ENCODE measurements at regions not wholly inside any gene's neighbourhood (a gene's known extent, or its start where the extent isn't known, plus 50 kb on each side); places are given as distances from the start of the nearest gene placed in this dataset.
"Not testable (repeated sequence)": the region's sequence is repeated elsewhere in the genome, so short reads cannot be mapped to it uniquely, and the experiment has no call there.

GRCh38 chr6:168369786-168370185 is 50.2 kb upstream of the DACT2 start:
- no peaks in the 10 kb centered on the region for H3K4me1 Mint-ChIP-seq
- DNase-seq: no peak
- H3K9me3 Mint-ChIP-seq: peaks cover 2% of the 10 kb centered on the region
- H3K36me3 Mint-ChIP-seq: no peaks in the 10 kb centered on the region
- peaks cover 12% of the 10 kb centered on the region for H3K27me3 Mint-ChIP-seq
- no peak overlapping the region for H3K27ac Mint-ChIP-seq
- no peak overlapping the region for H3K4me3 Mint-ChIP-seq

GRCh38 chr6:168370310-168370991 is 50.9 kb upstream of the DACT2 start:
- Mint-ChIP-seq H3K9me3 (peaks cover 2% of the 10 kb centered on the region), H3K4me3 (no peak overlapping the region), H3K27me3 (peaks cover 12% of the 10 kb centered on the region), H3K4me1 (no peaks in the 10 kb centered on the region), H3K36me3 (no peaks in the 10 kb centered on the region), H3K27ac (no peak overlapping the region)
- peak; percentile 67 for DNase-seq

GRCh38 chr6:168371185-168371584 is 51.6 kb upstream of the DACT2 start:
- no peaks in the 10 kb centered on the region for H3K36me3 Mint-ChIP-seq
- DNase-seq: no peak
- no peak overlapping the region for H3K27ac Mint-ChIP-seq
- H3K9me3 Mint-ChIP-seq: peaks cover 2% of the 10 kb centered on the region
- H3K4me1 Mint-ChIP-seq: no peaks in the 10 kb centered on the region
- H3K27me3 Mint-ChIP-seq: peaks cover 11% of the 10 kb centered on the region
- no peak overlapping the region for H3K4me3 Mint-ChIP-seq

- Mint-ChIP-seq H3K36me3 (no peaks in the 10 kb centered on the region), H3K9me3 (peaks cover 1% of the 10 kb centered on the region), H3K27ac (no peak overlapping the region), H3K27me3 (peaks cover 7% of the 10 kb centered on the region), H3K4me1 (no peaks in the 10 kb centered on the region), H3K4me3 (no peak overlapping the region)
- no peak for DNase-seq
Observed at GRCh38 chr6:168371618-168371980, 52.0 kb upstream of the DACT2 start.

- no peak for DNase-seq
- no peaks in the 10 kb centered on the region for H3K9me3 Mint-ChIP-seq
- no peaks in the 10 kb centered on the region for H3K4me1 Mint-ChIP-seq
- H3K4me3 Mint-ChIP-seq: no peak overlapping the region
- no peak overlapping the region for H3K27ac Mint-ChIP-seq
- no peaks in the 10 kb centered on the region for H3K36me3 Mint-ChIP-seq
- peaks cover 5% of the 10 kb centered on the region for H3K27me3 Mint-ChIP-seq
Observed at GRCh38 chr6:168371981-168372711, 52.6 kb upstream of the DACT2 start.

- H3K4me1 Mint-ChIP-seq: no peaks in the 10 kb centered on the region
- no peaks in the 10 kb centered on the region for H3K9me3 Mint-ChIP-seq
- no peaks in the 10 kb centered on the region for H3K36me3 Mint-ChIP-seq
- no peak overlapping the region for H3K4me3 Mint-ChIP-seq
- no peak for DNase-seq
- H3K27ac Mint-ChIP-seq: no peak overlapping the region
- no peaks in the 10 kb centered on the region for H3K27me3 Mint-ChIP-seq
Observed at GRCh38 chr6:168372889-168373288, 53.3 kb upstream of the DACT2 start.

GRCh38 chr6:168373389-168373788 is 53.8 kb upstream of the DACT2 start:
- no peak for DNase-seq
- no peak overlapping the region for H3K4me3 Mint-ChIP-seq
- no peaks in the 10 kb centered on the region for H3K36me3 Mint-ChIP-seq
- H3K9me3 Mint-ChIP-seq: no peaks in the 10 kb centered on the region
- no peaks in the 10 kb centered on the region for H3K27me3 Mint-ChIP-seq
- H3K4me1 Mint-ChIP-seq: no peaks in the 10 kb centered on the region
- H3K27ac Mint-ChIP-seq: no peak overlapping the region

GRCh38 chr6:168374051-168374502 is 54.5 kb upstream of the DACT2 start:
- no peak for DNase-seq
- Mint-ChIP-seq H3K4me1 (no peaks in the 10 kb centered on the region), H3K27me3 (no peaks in the 10 kb centered on the region), H3K27ac (no peak overlapping the region), H3K9me3 (no peaks in the 10 kb centered on the region), H3K4me3 (no peak overlapping the region), H3K36me3 (no peaks in the 10 kb centered on the region)

GRCh38 chr6:168374541-168375071 is 55.0 kb upstream of the DACT2 start:
- no peak for DNase-seq
- H3K4me1 Mint-ChIP-seq: no peaks in the 10 kb centered on the region
- H3K9me3 Mint-ChIP-seq: no peaks in the 10 kb centered on the region
- no peak overlapping the region for H3K4me3 Mint-ChIP-seq
- no peaks in the 10 kb centered on the region for H3K36me3 Mint-ChIP-seq
- H3K27ac Mint-ChIP-seq: no peak overlapping the region
- no peaks in the 10 kb centered on the region for H3K27me3 Mint-ChIP-seq

- Mint-ChIP-seq H3K27ac (no peak overlapping the region), H3K4me3 (no peak overlapping the region), H3K4me1 (no peaks in the 10 kb centered on the region), H3K27me3 (no peaks in the 10 kb centered on the region), H3K36me3 (no peaks in the 10 kb centered on the region), H3K9me3 (no peaks in the 10 kb centered on the region)
- no peak for DNase-seq
Observed at GRCh38 chr6:168376120-168376519, 56.5 kb upstream of the DACT2 start.

GRCh38 chr6:168376811-168377483 is 57.4 kb upstream of the DACT2 start:
- H3K9me3 Mint-ChIP-seq: no peaks in the 10 kb centered on the region
- H3K27me3 Mint-ChIP-seq: no peaks in the 10 kb centered on the region
- DNase-seq: no peak
- H3K4me3 Mint-ChIP-seq: no peak overlapping the region
- H3K4me1 Mint-ChIP-seq: no peaks in the 10 kb centered on the region
- no peaks in the 10 kb centered on the region for H3K36me3 Mint-ChIP-seq
- H3K27ac Mint-ChIP-seq: no peak overlapping the region

- DNase-seq: no peak
- Mint-ChIP-seq H3K9me3 (no peaks in the 10 kb centered on the region), H3K27me3 (no peaks in the 10 kb centered on the region), H3K36me3 (no peaks in the 10 kb centered on the region), H3K4me1 (no peaks in the 10 kb centered on the region), H3K27ac (no peak overlapping the region), H3K4me3 (no peak overlapping the region)
Observed at GRCh38 chr6:168377484-168377855, 57.9 kb upstream of the DACT2 start.

- Mint-ChIP-seq H3K4me3 (no peak overlapping the region), H3K36me3 (no peaks in the 10 kb centered on the region), H3K27me3 (no peaks in the 10 kb centered on the region), H3K27ac (no peak overlapping the region), H3K4me1 (no peaks in the 10 kb centered on the region), H3K9me3 (no peaks in the 10 kb centered on the region)
- no peak for DNase-seq
Observed at GRCh38 chr6:168377856-168378832, 58.6 kb upstream of the DACT2 start.

GRCh38 chr6:168379579-168379978 is 60.0 kb upstream of the DACT2 start:
- not testable (repeated sequence) for H3K4me3 Mint-ChIP-seq, H3K27me3 Mint-ChIP-seq, H3K36me3 Mint-ChIP-seq, H3K27ac Mint-ChIP-seq, H3K9me3 Mint-ChIP-seq, DNase-seq, H3K4me1 Mint-ChIP-seq

Measured in activated naive CD8-positive, alpha-beta T cell treated with anti-CD3 and anti-CD28 coated beads for 36 hours (primary cell).